RPMI7951 (cell line): ENCODE measurements at regions not wholly inside any gene's neighbourhood (a gene's known extent, or its start where the extent isn't known, plus 50 kb on each side); places are given as distances from the start of the nearest gene placed in this dataset.

Experiments
- DNase-seq: peaks from one replicate; pipeline ENCODE4 v3.0.0-alpha.2; 2012; ENCODE audit warnings: low read depth

- no peak for DNase-seq
Measured at GRCh38 chr9:86893811-86894490, 53.4 kb downstream of the GAS1 start.

- peak; percentile 11 for DNase-seq
Measured at GRCh38 chr9:86892576-86892975, 54.7 kb downstream of the GAS1 start.

- DNase-seq: no peak
Measured at GRCh38 chr9:86891886-86892437, 55.3 kb downstream of the GAS1 start.

- DNase-seq: peak; percentile 19
Measured at GRCh38 chr9:86891091-86891490, 56.2 kb downstream of the GAS1 start.

- DNase-seq: no peak
Measured at GRCh38 chr9:86885232-86885631, 62.1 kb downstream of the GAS1 start.

GRCh38 chr9:86876621-86877196 lies 70.6 kb downstream of the GAS1 start:
- no peak for DNase-seq

GRCh38 chr9:86868616-86869015 lies 78.7 kb downstream of the GAS1 start:
- DNase-seq: no peak

- no peak for DNase-seq
Measured at GRCh38 chr9:86867804-86868313, 79.4 kb downstream of the GAS1 start.

GRCh38 chr9:86865952-86866351 lies 81.4 kb downstream of the GAS1 start:
- DNase-seq: no peak

- no peak for DNase-seq
Measured at GRCh38 chr9:86860006-86860405, 87.3 kb downstream of the GAS1 start.

GRCh38 chr9:86859056-86859455 lies 88.2 kb downstream of the GAS1 start:
- no peak for DNase-seq

GRCh38 chr9:86858009-86858408 lies 89.3 kb downstream of the GAS1 start:
- DNase-seq: no peak

GRCh38 chr9:86856259-86856658 lies 91.0 kb downstream of the GAS1 start:
- peak; percentile 6 for DNase-seq

- peak; percentile 73 for DNase-seq
Measured at GRCh38 chr9:86854898-86855523, 92.3 kb downstream of the GAS1 start.

GRCh38 chr9:86846656-86847055 lies 100.7 kb downstream of the GAS1 start:
- DNase-seq: no peak

- DNase-seq: no peak
Measured at GRCh38 chr9:86843206-86843605, 104.1 kb downstream of the GAS1 start.

GRCh38 chr9:86842573-86842972 lies 104.7 kb downstream of the GAS1 start:
- DNase-seq: no peak

GRCh38 chr9:86839522-86839921 lies 107.8 kb downstream of the GAS1 start:
- DNase-seq: no peak

- no peak for DNase-seq
Measured at GRCh38 chr9:86838519-86839497, 108.5 kb downstream of the GAS1 start.

GRCh38 chr9:86837345-86837744 lies 110.0 kb downstream of the GAS1 start:
- no peak for DNase-seq

GRCh38 chr9:86836797-86837196 lies 110.5 kb downstream of the GAS1 start:
- no peak for DNase-seq

- no peak for DNase-seq
Measured at GRCh38 chr9:86836266-86836665, 111.0 kb downstream of the GAS1 start.
